Spleen (tissue), 7 donors: ENCODE measurements at regions not wholly inside any gene's neighbourhood (a gene's known extent, or its start where the extent isn't known, plus 50 kb on each side); places are given as distances from the start of the nearest gene placed in this dataset.

ENCODE experiments used
- POLR2AphosphoS5 ChIP-seq, 3 donors: sonication (generic); formaldehyde crosslinking; IDR thresholded peaks; one replicate each; pipeline ENCODE4 v1.5.1; 2017; ENCODE audit warnings: antibody characterized with exemption in 3 of 3
- TF ChIP-seq, protein P1 (sequence below), 11 experiments: fragments of 200-600 bp in 7 of 11; fragments of 450-650 bp in 4 of 11; sonication (generic) in 4 of 11; IDR thresholded peaks in 8 of 11; conservative IDR thresholded peaks in 3 of 11; 1 replicate in 7 of 11; 2 replicates in 4 of 11; pipeline versions ENCODE4 v1.4.0 to v1.8.0; 2016 to 2021; ENCODE audit warnings: antibody characterized with exemption in 11 of 11, inconsistent platforms in 4 of 11, mild to moderate bottlenecking in 1 of 11
- donor health status: DM: no; HTN: no; CAD: no; lungs with moderate emphysema.
- donor health status: DM: no; HTN: no; CAD: no.
- donor health status: DM: no; HTN: no; CAD: no.

DNA sequence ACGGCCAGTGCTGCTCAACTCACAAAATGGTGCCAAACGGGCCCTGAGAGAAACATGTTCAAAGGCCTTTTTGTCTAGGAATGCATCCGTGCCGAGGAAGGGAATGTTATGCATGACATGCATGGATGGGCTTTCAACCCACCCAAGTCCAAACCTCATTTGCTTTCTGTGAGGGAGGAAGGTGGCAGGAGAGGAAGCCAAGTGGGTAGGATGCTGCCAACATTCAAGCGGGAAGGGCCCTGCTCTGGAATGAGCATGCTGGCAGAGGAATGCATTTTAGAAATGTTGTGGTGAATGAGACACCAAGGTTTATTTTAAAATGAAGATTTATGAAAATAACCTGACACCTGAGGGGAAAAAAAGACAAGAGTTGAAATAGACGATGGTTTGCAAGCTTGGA, 479.1 kb downstream of the CCDC171 start:
- TF ChIP-seq POLR2AphosphoS5 (IDR thresholded peaks at IDR 0.05): no peak
- TF ChIP-seq, protein P1, sequence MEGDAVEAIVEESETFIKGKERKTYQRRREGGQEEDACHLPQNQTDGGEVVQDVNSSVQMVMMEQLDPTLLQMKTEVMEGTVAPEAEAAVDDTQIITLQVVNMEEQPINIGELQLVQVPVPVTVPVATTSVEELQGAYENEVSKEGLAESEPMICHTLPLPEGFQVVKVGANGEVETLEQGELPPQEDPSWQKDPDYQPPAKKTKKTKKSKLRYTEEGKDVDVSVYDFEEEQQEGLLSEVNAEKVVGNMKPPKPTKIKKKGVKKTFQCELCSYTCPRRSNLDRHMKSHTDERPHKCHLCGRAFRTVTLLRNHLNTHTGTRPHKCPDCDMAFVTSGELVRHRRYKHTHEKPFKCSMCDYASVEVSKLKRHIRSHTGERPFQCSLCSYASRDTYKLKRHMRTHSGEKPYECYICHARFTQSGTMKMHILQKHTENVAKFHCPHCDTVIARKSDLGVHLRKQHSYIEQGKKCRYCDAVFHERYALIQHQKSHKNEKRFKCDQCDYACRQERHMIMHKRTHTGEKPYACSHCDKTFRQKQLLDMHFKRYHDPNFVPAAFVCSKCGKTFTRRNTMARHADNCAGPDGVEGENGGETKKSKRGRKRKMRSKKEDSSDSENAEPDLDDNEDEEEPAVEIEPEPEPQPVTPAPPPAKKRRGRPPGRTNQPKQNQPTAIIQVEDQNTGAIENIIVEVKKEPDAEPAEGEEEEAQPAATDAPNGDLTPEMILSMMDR (IDR thresholded peaks at IDR 0.05 in 8 of 11, conservative IDR thresholded peaks at IDR 0.05 in 3 of 11): no peak
